ENCODE measurements at regions not wholly inside any gene's neighbourhood (a gene's known extent, or its start where the extent isn't known, plus 50 kb on each side); places are given as distances from the start of the nearest gene placed in this dataset.
"Not testable (repeated sequence)": the region's sequence is repeated elsewhere in the genome, so short reads cannot be mapped to it uniquely, and the experiment has no call there.

DNA sequence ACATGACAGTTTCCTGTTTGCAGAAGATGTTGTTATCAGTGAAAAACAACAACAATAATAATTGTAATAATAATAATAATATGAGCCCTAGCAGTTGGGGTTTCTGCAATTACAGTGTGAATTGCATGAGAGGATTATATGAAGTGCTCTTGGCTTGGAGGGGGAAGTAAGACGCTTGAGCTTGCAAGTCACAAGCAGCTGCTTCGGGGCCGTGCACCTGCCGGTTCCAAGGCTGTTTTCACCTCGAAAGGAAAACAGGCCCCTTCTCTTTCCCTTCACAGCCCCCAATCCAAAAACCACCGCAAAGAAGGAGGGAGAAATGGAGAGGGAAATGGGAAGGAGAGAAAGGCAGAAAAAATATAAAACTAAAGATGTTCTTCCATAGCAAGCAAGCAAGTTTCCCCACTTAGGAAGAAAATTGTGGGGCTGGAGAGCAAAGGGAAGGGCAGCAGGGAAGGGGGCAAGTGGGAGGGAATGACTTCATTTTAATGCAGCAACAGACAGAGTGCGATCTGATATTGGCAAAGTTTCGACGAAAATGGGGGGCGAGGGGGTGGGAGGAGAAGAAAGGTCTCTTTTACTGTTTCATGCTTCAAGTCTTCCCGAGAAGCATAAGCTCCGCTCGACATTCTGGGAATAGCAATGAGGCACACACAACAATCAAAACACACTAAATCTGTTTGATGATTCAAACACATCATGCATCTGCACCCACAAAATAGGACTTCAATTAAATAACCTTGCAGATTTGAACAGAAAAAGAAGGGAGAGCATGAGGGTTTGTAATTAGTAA is 284.2 kb upstream of the ATP11B start:
- Mint-ChIP-seq H3K36me3 (ENCODE audit: insufficient read depth) (no peaks in the 10 kb centered on the region), H3K27me3 (peaks cover 11 to 16% of the 10 kb centered on the region in 2 donors), H3K27ac (no peak overlapping the region), H3K4me1 (ENCODE audit: low read depth in 2 of 2) (no peaks in the 10 kb centered on the region), H3K4me3 (no peak overlapping the region), H3K9me3 (peaks cover 6 to 7% of the 10 kb centered on the region in 2 donors)
- ATAC-seq (replicated peaks) (no peak), DNase-seq (no peak)

DNA sequence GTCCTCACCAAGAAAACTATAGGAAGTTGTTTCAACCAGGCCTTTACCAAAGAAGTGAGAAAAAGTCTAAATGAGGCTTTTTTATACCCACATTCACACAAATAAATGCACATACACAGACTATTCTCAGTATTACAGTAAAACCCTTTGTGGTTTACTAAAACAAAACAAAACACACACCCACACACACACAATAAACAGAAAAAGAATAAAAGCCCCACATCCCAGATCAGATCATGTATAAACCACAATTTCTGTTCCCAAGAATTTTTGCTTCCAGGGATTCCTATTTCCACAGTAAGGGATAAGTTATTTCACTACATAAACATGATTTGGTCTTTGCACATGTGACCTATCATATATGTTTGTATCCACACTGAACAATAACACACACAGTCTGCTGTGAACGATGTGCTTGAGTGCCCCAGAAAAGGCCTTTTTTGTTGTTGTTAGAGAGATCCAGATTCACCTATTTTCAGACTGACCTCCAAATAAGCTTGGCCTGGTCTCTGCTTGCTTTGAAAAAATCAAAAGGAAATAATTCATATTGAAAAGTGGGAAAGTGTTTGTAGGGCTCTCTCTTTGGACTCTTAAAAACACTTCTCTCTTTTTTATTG is 283.4 kb upstream of the ATP11B start:
- no peak for ATAC-seq (replicated peaks)

DNA sequence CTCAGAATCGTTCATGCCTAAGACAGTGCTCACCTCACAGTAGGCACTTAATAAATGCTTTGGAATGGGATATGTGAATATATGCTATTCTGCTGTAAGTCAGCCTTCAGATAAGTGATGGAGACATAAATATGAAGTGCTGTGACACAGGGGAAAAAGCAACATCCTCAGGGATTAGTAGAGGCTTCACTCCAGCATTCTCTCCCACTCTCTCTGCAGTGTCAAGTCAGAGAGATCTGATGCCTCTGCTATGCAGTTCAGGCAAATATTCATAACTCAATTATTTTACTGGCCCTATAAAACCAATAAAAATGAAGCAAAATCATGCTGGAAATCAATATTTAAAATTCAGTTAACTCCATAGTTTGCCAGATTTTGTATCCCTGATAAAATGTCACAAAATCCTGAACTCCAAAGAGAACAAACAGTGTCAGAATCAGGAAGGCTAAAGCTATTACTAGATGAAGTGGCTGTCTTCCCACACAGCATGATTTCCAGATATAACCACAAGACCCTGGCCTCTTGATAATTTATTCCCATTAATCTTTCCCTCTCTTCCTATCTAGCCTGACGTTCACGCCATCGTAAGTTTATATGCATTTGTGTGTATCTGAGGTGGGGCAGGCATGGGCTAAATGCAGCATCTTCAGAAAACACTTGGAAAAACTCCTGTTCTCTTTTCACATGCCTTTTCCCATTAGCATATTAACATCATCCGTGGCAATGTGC is 278.9 kb upstream of the ATP11B start:
- H3K4me1 Mint-ChIP-seq (ENCODE audit: low read depth in 2 of 2): no peaks in the 10 kb centered on the region
- ATAC-seq (replicated peaks): no peak
- DNase-seq: no peak
- H3K9me3 Mint-ChIP-seq: no peaks in the 10 kb centered on the region
- no peaks in the 10 kb centered on the region for H3K27me3 Mint-ChIP-seq
- no peaks in the 10 kb centered on the region for H3K36me3 Mint-ChIP-seq (ENCODE audit: insufficient read depth)
- H3K27ac Mint-ChIP-seq: no peak overlapping the region
- H3K4me3 Mint-ChIP-seq: no peak overlapping the region

More for the DNA sequence above, 283.4 kb upstream of the ATP11B start:
- Mint-ChIP-seq H3K9me3 (peaks cover 6 to 7% of the 10 kb centered on the region in 2 donors), H3K27ac (no peak overlapping the region), H3K36me3 (ENCODE audit: insufficient read depth) (no peaks in the 10 kb centered on the region), H3K4me1 (ENCODE audit: low read depth in 2 of 2) (no peaks in the 10 kb centered on the region), H3K4me3 (no peak overlapping the region), H3K27me3 (peaks cover 11 to 16% of the 10 kb centered on the region in 2 donors)
- no peak for DNase-seq

DNA sequence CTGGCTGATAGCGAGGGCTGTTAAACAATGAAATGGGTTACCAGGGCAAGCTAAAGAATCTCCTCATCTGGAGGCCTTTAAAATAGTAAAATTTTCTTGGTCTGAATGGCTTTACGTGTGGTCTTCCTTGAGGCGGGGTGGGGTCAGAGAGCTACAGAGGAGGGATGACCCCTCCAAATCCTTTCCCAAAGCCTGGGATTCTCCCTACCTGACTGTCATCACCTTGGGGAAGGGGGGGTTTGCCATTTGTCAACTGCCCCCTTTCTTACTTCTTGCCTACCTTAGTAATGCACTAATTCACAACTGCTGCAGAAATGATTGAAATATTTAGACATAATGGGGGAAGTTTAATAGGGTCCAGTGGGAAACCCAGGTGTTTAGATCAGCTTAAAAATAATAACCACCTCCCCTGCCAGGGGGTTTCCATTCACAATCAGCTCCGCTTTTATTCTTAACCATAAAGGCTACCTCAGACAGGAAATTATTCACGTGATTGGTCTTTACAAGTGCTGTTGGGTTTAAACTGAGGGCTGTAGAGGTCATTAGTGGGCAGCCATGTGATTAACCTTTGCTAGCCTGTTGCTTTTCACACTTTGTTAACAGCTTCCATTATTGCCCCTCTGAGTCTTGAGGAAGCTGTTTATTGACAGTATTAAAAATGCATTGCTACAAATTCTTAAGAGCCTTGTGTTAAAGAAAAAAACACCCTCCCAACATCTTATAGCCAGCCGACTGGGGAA is 276.5 kb upstream of the ATP11B start:
- no peaks in the 10 kb centered on the region for H3K9me3 Mint-ChIP-seq
- no peak for ATAC-seq (replicated peaks)
- H3K27ac Mint-ChIP-seq: no peak overlapping the region
- H3K4me3 Mint-ChIP-seq: no peak overlapping the region
- H3K27me3 Mint-ChIP-seq: no peaks in the 10 kb centered on the region
- no peaks in the 10 kb centered on the region for H3K4me1 Mint-ChIP-seq (ENCODE audit: low read depth in 2 of 2)
- no peak for DNase-seq
- H3K36me3 Mint-ChIP-seq (ENCODE audit: insufficient read depth): no peaks in the 10 kb centered on the region

DNA sequence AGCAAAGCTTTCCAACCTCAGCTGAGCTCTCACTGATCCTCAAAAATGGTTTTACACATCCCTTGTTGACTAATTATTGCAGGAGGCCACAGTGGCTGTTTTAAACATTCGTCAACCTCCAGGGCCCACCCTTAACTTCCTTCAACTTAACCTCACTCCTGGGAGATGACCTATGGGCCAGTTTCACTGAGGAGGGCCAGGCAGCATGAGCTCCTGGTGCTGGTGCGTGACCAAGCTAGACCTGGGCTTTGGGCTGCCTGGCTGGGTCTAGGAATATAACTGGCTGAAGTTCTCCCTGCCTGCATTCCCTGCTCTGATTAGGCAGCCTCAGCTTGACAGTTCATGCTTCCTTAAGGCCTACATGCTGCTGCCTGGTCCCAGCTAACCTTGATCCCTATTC is 273.7 kb upstream of the ATP11B start:
- DNase-seq (no peak), ATAC-seq (replicated peaks) (no peak)
- Mint-ChIP-seq H3K36me3 (ENCODE audit: insufficient read depth) (no peaks in the 10 kb centered on the region), H3K4me1 (ENCODE audit: low read depth in 2 of 2) (no peaks in the 10 kb centered on the region), H3K27me3 (no peaks in the 10 kb centered on the region), H3K4me3 (no peak overlapping the region), H3K27ac (no peak overlapping the region), H3K9me3 (peaks cover 0 to 2% of the 10 kb centered on the region in 2 donors)

DNA sequence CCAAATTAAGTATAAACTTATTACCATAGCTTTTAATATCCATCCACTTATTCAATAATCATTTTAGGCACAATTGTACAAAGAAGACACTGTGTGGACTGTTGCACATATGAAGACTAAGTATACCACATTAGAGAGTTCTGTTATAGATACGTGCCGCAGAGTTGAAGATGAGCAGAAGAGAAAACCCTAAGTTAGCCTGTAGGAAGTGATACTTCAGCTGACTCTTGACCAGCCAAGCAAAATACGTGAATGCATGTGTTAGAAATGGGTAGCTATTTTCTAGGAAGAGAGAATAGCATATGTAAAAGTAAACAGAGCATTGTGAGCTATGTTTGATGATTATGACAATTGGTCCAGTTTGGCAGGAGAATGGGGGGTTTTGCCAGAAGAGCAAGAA is 272.0 kb upstream of the ATP11B start:
- Mint-ChIP-seq H3K27me3 (no peaks in the 10 kb centered on the region), H3K9me3 (peaks cover 0 to 2% of the 10 kb centered on the region in 2 donors), H3K4me1 (ENCODE audit: low read depth in 2 of 2) (no peaks in the 10 kb centered on the region), H3K4me3 (no peak overlapping the region), H3K36me3 (ENCODE audit: insufficient read depth) (no peaks in the 10 kb centered on the region), H3K27ac (no peak overlapping the region)
- DNase-seq (no peak), ATAC-seq (replicated peaks) (no peak)

DNA sequence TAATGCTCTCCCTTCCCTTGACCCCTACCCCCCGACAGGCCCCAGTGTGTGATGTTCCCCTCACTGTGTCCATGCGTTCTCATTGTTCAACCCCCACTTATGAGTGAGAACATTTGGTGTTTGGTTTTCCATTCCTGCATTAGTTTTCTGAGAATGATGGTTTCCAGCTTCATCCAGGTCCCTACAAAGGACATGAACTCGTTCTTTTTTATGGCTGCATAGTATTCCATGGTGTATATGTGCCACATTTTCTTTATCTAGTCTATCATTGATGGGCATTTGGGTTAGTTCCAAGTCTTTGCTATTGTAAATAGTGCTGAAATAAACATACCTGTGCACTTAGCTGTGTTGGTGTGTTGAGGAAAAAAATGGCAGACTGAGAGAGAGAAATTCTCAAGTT is 269.9 kb upstream of the ATP11B start:
- H3K9me3 Mint-ChIP-seq; H3K4me1 Mint-ChIP-seq (ENCODE audit: low read depth in 2 of 2); H3K27me3 Mint-ChIP-seq; DNase-seq; ATAC-seq (replicated peaks); H3K4me3 Mint-ChIP-seq; H3K36me3 Mint-ChIP-seq (ENCODE audit: insufficient read depth); H3K27ac Mint-ChIP-seq: not testable (repeated sequence)

DNA sequence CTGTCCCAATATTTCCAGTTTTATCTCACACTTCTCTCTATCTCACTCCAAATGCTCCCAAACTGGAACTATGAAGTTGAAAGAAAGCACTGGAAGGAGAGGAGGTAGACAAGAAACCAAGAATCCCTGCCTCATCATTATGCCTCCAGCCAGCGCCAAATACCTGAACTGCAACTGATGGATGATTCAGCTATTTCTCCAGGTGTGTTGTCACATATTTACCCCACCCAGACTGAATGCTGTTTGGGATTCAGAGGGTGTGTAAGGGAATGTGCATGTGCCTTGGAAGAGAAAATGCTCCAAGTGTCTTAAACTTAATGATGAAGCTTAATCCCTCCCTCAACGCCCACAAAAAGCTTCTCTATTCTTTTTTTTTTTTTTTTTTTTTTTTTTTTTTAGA is 269.5 kb upstream of the ATP11B start:
- Mint-ChIP-seq H3K9me3 (peaks cover 0 to 6% of the 10 kb centered on the region in 2 donors), H3K27ac (no peak overlapping the region), H3K4me1 (ENCODE audit: low read depth in 2 of 2) (no peaks in the 10 kb centered on the region), H3K27me3 (peaks cover 0 to 7% of the 10 kb centered on the region in 2 donors), H3K36me3 (ENCODE audit: insufficient read depth) (no peaks in the 10 kb centered on the region), H3K4me3 (no peak overlapping the region)
- ATAC-seq (replicated peaks) (no peak), DNase-seq (no peak)

DNA sequence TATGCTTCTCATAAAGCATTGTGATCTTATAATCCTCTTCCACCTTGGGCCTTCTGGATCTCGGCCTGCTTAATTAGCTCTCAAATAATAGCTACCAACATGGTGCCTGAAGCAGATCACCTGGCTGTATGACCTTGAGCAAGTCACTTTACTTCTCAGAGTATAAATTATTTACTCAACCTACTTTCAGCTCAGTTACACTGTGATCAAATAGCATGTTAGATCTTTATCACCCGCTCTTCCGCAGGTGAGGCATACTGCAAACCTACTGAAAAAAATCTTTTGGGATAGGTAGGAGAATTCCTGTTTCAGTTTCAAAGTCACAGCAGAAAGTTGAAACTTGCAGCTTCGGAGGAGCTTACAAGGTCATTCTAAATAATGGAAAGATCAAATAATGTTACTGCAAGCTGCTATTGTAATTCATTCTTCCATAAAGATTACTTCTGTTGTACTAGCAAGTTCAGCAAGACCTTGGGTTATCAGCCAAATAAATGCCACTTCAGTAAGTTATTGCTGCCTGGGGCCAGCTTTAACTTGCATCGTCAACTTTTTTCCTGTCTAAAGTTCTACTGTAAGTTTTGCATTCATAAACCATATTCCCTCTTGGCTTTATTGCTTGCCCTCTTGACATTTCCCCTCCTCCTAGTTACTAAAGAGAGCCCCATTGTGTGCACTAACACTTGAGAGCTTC is 268.4 kb upstream of the ATP11B start:
- Mint-ChIP-seq H3K27ac (no peak overlapping the region), H3K4me1 (ENCODE audit: low read depth in 2 of 2) (no peaks in the 10 kb centered on the region), H3K27me3 (peaks cover 0 to 7% of the 10 kb centered on the region in 2 donors), H3K9me3 (peaks cover 0 to 6% of the 10 kb centered on the region in 2 donors), H3K36me3 (ENCODE audit: insufficient read depth) (no peaks in the 10 kb centered on the region), H3K4me3 (no peak overlapping the region)
- DNase-seq (no peak), ATAC-seq (replicated peaks) (no peak)

DNA sequence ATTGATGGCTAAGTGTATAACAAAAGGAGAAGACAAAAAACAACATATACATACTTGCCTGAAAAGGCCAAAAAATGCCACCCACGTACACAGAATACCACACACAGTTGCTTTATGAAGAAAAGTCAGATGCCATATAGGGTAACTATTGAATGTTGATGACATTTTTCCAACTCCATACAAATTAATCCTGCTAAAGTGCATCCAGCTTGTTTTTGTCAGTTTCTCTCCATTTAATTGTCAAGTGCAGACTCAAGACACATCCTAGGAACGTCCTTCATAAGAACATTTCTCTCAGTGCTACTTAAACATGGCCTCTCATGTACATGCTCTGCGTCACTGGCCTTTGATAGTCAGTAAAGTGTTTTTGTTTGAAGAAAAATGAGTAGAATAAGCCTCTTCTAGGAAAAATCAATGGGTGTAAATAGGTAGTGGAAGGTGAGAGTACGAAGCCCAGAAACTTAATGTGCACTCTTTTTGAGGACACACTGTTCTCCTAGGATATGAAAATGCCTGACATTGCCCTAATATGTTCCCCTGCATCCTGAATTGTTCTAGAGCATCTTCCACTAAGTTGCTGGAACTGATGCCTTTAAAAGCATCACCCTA is 267.4 kb upstream of the ATP11B start:
- Mint-ChIP-seq H3K27me3 (peaks cover 0 to 7% of the 10 kb centered on the region in 2 donors), H3K9me3 (peaks cover 0 to 6% of the 10 kb centered on the region in 2 donors), H3K27ac (no peak overlapping the region), H3K4me3 (no peak overlapping the region), H3K4me1 (ENCODE audit: low read depth in 2 of 2) (no peaks in the 10 kb centered on the region), H3K36me3 (ENCODE audit: insufficient read depth) (no peaks in the 10 kb centered on the region)
- ATAC-seq (replicated peaks) (no peak), DNase-seq (no peak)

DNA sequence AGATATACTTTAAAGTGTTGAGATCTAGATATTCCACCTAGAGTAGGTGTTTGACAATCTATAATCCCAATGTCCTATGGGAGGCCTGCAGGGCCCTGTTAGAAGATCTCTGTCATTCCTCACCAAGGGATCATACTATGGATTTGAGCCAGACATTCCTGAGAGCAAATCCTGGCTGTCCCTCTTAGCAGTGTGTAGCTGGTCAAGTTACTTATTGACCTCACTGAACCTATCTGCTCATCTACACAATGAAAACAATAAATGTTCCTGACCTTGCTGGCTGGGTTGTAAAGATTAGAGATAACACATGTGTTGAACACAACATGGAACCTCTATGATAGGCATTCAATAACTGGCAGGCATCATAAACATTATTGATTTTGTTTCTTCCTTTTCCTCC is 265.6 kb upstream of the ATP11B start:
- Mint-ChIP-seq H3K36me3 (ENCODE audit: insufficient read depth) (no peaks in the 10 kb centered on the region), H3K4me3 (no peak overlapping the region), H3K27ac (no peak overlapping the region), H3K9me3 (peaks cover 0 to 6% of the 10 kb centered on the region in 2 donors), H3K27me3 (peaks cover 0 to 7% of the 10 kb centered on the region in 2 donors), H3K4me1 (ENCODE audit: low read depth in 2 of 2) (no peaks in the 10 kb centered on the region)
- ATAC-seq (replicated peaks) (no peak), DNase-seq (no peak)

DNA sequence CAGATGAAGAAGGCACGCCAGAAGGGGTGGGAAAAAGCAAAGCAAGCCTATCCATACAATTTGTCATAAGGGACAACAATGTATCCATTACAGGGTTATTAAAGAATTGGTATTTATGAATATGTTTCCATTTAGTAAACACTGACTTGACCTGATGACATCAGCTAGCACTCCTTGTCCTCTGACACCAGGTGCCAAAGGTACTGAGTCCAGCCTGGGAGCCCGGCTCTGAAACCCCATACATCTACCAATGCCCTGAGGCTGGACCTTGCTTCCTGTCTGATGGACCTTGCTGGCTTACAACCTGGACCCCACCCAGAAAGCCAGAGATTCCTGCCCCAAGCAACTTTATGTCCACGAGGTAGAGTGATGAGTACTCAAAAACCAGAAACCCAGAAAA is 263.0 kb upstream of the ATP11B start:
- no peak for ATAC-seq (replicated peaks)
- H3K36me3 Mint-ChIP-seq (ENCODE audit: insufficient read depth): no peaks in the 10 kb centered on the region
- H3K27me3 Mint-ChIP-seq: peaks cover 0 to 7% of the 10 kb centered on the region in 2 donors
- DNase-seq: no peak
- peaks cover 0 to 5% of the 10 kb centered on the region in 2 donors for H3K9me3 Mint-ChIP-seq
- no peaks in the 10 kb centered on the region for H3K4me1 Mint-ChIP-seq (ENCODE audit: low read depth in 2 of 2)
- H3K4me3 Mint-ChIP-seq: no peak overlapping the region
- no peak overlapping the region for H3K27ac Mint-ChIP-seq

Measured in effector memory CD8-positive, alpha-beta T cell (primary cell).